GM21526 (cell line): ENCODE measurements at regions not wholly inside any gene's neighbourhood (a gene's known extent, or its start where the extent isn't known, plus 50 kb on each side); places are given as distances from the start of the nearest gene placed in this dataset.

Experiments used
- ATAC-seq: cut with Tn5 transposase; IDR thresholded peaks from one replicate; pipeline ENCODE4 v1.9.1; 2021; ENCODE audit warnings: moderate library complexity; ENCODE audit not compliant: unreplicated experiment, low FRiP score

DNA sequence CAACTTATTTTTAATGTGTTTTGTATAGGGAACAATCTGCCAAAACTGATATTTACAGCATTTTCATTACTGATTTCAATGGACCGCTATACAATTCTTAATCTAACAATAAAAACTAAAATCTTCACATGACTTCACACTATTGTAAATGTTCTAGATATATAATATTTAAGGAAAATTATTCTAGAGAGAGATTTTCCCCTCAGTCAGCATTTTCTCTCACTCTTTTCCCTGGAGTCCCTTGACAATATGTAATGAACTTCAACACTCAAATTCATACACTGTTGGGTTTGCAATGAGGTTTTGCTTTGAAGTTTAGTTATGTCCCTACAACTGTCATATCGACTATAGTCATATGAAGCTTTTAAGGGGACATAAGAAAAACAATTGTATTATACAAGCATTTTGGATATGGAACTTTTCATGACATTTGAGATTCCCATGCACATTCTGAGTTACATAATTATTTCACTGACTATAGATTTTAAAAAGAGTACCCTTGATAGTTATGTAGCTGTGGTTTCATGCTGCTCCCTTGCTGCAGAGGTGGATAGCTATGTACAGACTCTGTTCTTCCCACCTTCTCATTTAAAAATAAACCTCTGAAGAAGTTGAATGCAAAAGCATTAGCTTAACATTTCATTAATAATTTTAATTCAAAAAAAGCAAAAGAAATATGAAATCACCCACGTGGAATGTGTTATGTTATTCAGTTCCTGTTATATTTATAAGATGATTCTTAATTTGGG is 338.5 kb downstream of the AKAIN1 start:
- ATAC-seq, result no peak

- no peak for ATAC-seq
These were observed 342.4 kb downstream of the AKAIN1 start for GRCh38 chr18:4854671-4855070.

- no peak for ATAC-seq
These were observed 345.6 kb downstream of the AKAIN1 start for GRCh38 chr18:4851301-4851976.

DNA sequence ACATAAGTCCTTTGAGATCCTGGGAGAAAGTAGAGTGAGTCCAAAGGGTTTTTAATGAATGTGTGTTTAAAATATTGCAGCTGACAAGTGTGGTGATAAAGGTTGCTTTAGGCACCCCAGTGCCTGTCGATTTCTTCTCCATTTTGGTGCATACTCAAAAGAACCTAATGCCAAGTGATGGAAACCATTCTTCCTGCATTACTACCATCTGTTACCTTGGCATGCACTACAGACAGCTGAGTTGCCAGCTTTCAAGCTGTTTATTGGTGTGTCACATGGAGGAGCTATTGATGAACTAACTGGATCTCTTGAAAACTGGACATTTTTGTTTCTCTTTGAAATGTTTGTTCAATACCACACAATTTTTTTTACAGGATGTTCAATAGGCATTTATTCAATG is 350.0 kb downstream of the AKAIN1 start:
- ATAC-seq, result no peak

- ATAC-seq, result no peak
These were observed 352.7 kb downstream of the AKAIN1 start for GRCh38 chr18:4844320-4844719.

DNA sequence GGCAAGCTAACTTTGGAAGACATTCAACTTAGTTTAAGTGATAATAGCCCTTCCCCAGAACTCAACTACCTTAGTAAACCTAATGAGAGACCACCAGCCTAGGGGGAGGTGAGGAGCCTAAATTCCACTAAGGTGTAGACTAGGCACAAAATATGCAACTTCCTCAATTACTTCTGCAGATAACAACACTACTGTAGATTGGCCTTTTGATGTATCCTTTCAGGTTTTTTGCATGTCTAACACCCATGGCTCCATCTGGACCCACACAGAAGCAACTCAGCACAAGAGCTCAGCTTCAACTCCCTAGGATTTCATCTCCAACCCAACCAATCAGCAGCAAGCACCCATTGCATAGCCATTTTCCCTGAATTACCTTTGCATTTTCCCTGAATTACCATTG is 353.3 kb downstream of the AKAIN1 start:
- no peak for ATAC-seq

DNA sequence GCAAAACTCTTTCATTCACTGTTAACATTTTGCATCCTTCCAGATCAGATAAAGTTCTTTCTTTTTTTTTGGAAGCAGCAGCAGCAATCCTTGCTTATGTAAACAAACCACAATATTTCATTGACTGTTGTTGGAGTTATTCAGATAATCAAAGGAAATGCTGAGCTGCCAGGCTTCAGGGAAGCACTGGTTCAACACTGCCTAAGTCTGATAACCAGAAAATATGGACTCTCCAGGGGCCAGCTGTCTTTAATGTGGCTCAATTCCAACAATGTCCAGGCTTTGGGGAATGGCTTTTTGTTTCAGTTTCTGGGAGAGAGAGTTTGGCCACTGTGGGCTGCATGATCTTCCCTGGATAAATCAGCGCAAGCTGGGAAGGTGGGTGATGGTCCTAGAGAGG is 354.3 kb downstream of the AKAIN1 start:
- no peak for ATAC-seq

GRCh38 chr18:4842287-4842686 is 354.8 kb downstream of the AKAIN1 start:
- ATAC-seq, result no peak

DNA sequence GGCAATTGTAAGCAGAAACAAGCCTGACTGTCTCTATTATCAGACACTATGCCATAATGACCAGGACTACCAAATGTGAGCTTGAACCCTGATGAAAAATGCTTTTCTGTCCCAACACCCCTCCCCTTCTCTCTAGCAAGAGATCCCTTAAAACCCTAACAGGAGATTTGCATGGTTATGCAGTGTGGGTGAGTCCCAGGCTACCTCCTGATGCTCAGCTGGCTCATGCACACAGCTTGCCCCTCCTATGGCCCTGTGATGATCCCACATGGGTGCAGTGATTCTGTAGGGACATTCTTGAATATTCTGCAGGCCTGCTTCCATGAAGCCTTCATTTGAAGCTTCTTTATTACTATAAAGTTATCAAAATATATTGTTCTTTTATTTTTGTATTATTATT is 357.4 kb downstream of the AKAIN1 start:
- no peak for ATAC-seq

DNA sequence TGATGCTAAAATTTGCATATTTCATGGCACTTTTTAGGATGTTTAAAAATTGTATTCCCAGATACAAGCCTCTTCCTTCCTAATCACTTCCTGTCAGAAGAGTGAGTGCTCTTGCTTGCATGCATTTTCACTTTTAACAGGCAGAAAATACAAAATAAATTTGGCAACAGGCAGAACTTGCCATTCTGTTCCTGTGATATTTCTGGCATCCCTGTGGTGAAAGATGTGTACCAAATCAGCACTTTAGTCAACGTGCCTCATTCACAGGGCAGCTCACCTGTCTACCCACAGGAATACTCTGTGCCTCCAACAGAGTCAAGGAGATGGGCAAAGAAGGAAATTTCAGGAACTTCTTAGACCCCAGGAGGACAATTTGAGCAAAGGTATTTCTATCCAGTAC is 360.9 kb downstream of the AKAIN1 start:
- ATAC-seq, result no peak

DNA sequence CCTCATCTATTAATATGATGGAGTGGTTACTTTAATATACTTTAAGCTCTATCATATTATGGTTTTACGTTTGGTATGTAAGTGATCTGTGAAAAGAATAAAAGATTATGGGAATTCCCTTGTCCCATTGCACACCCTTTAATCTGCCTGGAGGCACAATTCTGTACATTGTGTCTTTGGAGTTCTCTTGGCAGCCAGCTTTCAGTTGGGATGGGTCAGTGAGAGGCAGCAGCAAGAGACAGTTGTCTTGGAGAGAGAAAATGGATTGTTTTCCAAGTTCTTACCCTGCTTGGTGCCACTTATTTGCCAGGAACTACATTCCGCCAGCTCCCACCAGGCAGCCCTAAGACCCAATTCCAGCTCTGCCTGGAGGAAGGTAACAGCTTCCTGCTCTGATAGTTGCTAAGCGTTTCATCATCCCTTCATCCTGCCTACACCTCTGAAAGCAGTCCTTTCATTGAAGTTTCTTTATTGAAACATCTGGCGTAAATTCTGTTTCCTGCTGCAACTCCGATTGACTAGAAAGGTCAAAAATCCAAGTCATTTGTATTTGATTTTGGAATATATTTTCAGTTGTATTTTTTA is 365.2 kb downstream of the AKAIN1 start:
- no peak for ATAC-seq

GRCh38 chr18:4831127-4831526 is 365.9 kb downstream of the AKAIN1 start:
- ATAC-seq, result no peak

- ATAC-seq, result no peak
These were observed 368.0 kb upstream of the DLGAP1 start for GRCh38 chr18:4823091-4823490.

DNA sequence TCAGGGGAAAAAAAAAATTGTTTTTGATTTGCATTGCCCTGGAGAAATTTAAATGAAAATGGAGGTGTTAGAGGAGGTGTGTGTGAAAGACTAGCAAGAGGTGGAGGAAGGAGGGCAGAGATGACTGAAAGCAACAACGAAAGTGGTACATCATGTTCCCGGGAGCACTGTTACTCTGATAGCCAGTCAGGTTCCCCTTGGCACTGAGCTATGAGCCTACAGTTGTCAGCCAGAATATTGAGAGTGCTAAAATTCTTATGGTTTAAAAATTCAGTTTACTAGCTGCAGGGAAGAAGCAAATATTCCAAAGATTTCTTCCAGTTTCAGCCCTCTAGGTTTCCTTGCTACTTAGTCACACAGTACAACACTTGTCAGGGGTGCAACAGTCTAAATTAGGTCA is 366.7 kb upstream of the DLGAP1 start:
- no peak for ATAC-seq

- ATAC-seq, result no peak
These were observed 362.6 kb upstream of the DLGAP1 start for GRCh38 chr18:4817665-4818064.

DNA sequence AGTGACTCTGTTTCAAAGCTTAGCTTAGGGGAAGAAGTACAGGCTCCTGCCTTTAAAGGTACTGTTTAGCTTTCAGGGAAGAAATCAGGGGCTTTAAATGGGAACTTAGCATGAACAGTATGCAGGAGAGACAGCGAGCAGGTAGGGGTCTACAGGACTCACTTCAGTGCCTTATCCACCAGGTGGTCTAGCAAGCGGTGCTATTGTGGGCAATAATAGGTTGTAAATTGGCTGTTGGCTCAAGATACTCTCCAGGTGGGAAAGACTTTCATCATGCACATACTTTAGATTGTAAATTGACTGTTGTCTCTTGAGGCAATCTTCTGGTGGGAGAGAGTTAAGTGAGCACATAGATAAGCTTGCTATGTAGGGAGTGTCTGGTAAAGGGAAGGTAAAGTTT is 358.6 kb upstream of the DLGAP1 start:
- ATAC-seq, result no peak

DNA sequence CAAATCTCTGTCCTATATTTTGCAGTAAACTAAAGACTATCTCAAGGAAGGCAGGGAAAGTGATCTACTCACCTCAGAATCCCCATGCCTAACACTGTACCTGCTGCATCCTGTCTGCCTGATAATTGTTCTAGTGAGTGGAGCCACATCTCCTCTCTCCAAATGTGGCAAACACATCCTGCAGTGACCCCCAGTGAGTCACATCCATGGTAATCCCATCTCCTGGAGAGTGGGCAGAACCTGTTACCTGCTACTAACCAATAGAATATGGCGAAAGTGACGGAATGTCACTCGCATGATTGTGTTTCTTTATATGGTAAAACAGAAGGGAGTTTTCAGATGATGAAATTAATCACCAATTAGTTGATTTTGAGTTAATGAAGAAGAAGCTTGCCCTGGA is 353.8 kb upstream of the DLGAP1 start:
- ATAC-seq, result no peak

DNA sequence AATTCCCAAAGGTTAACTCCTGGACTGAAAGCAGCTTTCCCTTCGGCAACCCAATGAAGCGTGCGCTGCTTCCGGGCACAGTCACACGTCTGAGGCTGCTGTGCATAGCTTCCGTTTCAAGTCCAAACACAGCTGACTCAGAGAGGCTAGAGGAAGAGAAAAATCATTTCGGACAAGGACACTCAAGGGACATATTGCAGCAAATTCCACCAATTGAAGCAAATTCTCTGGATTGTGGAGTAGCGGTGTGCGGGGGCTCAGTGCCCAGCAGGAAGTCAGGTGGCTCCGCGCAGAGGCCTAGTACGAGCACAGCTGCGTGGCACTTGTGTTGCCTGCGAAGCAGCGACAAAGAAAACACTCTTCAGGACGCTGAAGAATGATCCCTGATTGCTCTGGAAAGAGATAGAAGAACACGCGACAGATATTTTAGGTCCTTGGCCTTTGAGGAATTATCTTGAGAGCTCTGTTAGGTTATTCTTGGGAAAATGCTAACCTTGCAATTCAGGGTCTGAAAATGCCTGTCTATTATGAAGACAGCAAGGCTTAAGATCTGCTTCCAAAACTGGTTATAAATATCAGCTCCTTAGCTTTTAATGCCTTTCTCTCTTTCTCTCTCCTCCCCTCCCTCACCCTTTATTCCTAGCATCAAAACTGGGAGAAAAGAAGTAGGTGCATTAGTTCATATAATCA is 352.6 kb upstream of the DLGAP1 start:
- no peak for ATAC-seq

DNA sequence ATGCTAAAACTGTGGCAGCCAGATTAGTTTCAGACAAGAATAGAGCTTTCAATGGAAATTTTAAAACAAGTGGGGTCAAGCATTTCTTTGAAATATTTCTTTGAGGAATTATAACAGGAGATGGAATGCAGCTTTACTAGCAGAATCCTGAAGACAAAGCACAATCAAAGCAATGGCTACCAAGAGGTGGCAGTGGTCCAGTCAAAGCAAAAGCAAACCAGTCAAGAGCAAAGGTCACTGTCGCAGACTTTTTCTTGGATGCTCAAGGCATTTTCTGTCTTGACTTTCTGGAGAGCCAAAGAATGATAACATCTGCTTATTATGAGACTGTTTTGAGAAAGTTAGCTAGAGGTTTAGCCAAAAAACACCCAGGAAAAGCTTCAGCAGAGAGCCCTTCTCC is 351.2 kb upstream of the DLGAP1 start:
- no peak for ATAC-seq

DNA sequence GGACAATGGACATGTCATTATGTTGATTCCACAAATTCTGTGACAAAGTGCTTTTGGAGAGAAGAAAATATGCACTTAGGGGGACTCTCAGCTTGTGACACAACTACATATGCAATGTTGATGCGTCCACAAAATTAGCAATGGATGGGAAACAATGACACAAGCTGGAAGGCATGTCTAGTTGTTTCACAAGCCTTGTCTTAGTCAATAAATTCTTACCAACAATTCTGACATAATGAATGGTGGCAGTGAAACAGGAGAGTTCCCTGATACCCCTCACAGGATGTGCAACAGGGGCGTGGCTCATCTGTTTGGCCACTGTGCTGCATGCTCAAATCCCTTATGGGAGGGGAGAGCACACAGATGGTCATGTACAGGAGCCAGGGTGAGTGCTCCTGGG is 347.2 kb upstream of the DLGAP1 start:
- ATAC-seq, result no peak

DNA sequence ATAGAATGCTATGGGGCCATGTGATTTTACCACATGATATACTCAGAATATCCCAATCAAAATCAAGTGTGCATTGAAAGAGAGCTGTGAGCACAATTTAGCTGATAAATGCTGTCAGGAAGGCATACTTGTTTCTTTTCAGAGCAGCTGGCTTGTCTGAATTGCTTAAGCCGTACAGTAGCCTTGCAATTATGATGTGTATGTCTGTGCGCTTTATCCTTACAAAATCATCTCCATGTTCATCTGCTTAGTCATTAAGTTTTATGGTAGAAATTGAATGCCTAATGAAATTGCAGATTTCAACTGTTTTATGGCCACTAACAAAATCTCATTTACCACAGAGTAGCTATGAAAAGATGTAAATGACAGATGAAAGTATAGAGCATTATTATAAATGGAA is 346.0 kb upstream of the DLGAP1 start:
- ATAC-seq, result no peak
